OCI-LY1 (cell line): ENCODE measurements at regions not wholly inside any gene's neighbourhood (a gene's known extent, or its start where the extent isn't known, plus 50 kb on each side); places are given as distances from the start of the nearest gene placed in this dataset.

Experiments
- H2AFZ ChIP-seq: fragments of 200-600 bp; sonication (generic), shearing (Covaris generic); 2 replicates; pipeline ENCODE4 v1.6.0; 2014; ENCODE audit warnings: antibody characterized with exemption, mild to moderate bottlenecking, low read length
- H3F3A ChIP-seq: fragments of 200-600 bp; sonication (generic), shearing (Covaris generic); 2 replicates; pipeline ENCODE4 v1.6.0; 2014; ENCODE audit warnings: mild to moderate bottlenecking, antibody characterized with exemption, low read length, moderate library complexity; ENCODE audit not compliant: insufficient read depth
- H3K27ac ChIP-seq: fragments of 200-600 bp; sonication (generic); 2 replicates; pipeline ENCODE4 v1.5.1; 2014; ENCODE audit warnings: low read length, mixed run types, mild to moderate bottlenecking, low read depth; ENCODE audit not compliant: poor library complexity, severe bottlenecking
- H3K27me3 ChIP-seq: fragments of 200-600 bp; sonication (generic); 2 replicates; pipeline ENCODE4 v1.6.0; 2014; ENCODE audit warnings: antibody characterized with exemption, mild to moderate bottlenecking, low read length, moderate library complexity; ENCODE audit not compliant: insufficient read depth
- H3K36me3 ChIP-seq: fragments of 200-600 bp; sonication (generic); 2 replicates; pipeline ENCODE4 v1.6.1; 2014; ENCODE audit warnings: mild to moderate bottlenecking, antibody characterized with exemption, low read length, moderate library complexity, mixed read lengths; ENCODE audit not compliant: insufficient read depth
- H3K4me1 ChIP-seq: fragments of 200-600 bp; sonication (generic); 2 replicates; pipeline ENCODE4 v1.5.1; 2014; ENCODE audit warnings: mild to moderate bottlenecking, low read length, moderate library complexity; ENCODE audit not compliant: insufficient read depth, severe bottlenecking
- H3K4me2 ChIP-seq: fragments of 200-600 bp; sonication (generic), shearing (Covaris generic); 2 replicates; pipeline ENCODE4 v1.6.1; 2014; ENCODE audit warnings: low read length
- H3K4me3 ChIP-seq: fragments of 200-600 bp; sonication (generic); 2 replicates; pipeline ENCODE4 v1.5.1; 2014; ENCODE audit warnings: low read length, low read depth, mild to moderate bottlenecking, mixed read lengths; ENCODE audit not compliant: poor library complexity, severe bottlenecking
- H3K79me2 ChIP-seq: fragments of 200-600 bp; shearing (Covaris generic); 2 replicates; pipeline ENCODE4 v1.6.1; 2016; ENCODE audit warnings: mixed run types, low read length, mixed read lengths; ENCODE audit not compliant: insufficient read depth
- H3K9ac ChIP-seq: fragments of 200-600 bp; sonication (generic), shearing (Covaris generic); 2 replicates; pipeline ENCODE4 v1.6.1; 2014; ENCODE audit warnings: mild to moderate bottlenecking, low read length, mixed read lengths
- H3K9me2 ChIP-seq: fragments of 200-600 bp; sonication (generic), shearing (Covaris generic); 2 replicates; pipeline ENCODE4 v1.6.1; 2014; ENCODE audit warnings: low read depth, mild to moderate bottlenecking, low read length, mixed read lengths
- H3K9me3 ChIP-seq: fragments of 200-600 bp; shearing (Covaris generic); 2 replicates; pipeline ENCODE4 v1.6.1; 2014; ENCODE audit warnings: low read length, mixed read lengths
- H4K20me1 ChIP-seq: fragments of 200-600 bp; sonication (generic), shearing (Covaris generic); 2 replicates; pipeline ENCODE4 v1.6.0; 2016; ENCODE audit warnings: mild to moderate bottlenecking, low read length; ENCODE audit not compliant: insufficient read depth
- CTCF ChIP-seq: fragments of 200-600 bp; sonication (generic), shearing (Covaris generic); IDR thresholded peaks from 2 replicates; pipeline ENCODE4 v1.5.1; 2017; ENCODE audit warnings: mild to moderate bottlenecking, antibody characterized with exemption, low read length, moderate library complexity, mixed read lengths
- EZH2 ChIP-seq: fragments of 200-600 bp; sonication (generic), shearing (Covaris generic); IDR thresholded peaks from 2 replicates; pipeline ENCODE4 v1.8.0; 2017; ENCODE audit warnings: borderline replicate concordance, mixed run types, mild to moderate bottlenecking, antibody characterized with exemption, low read length, moderate library complexity, mixed read lengths

GRCh38 chrX:23610495-23610894, 56.8 kb upstream of the PRDX4 start:
- Histone ChIP-seq H3K27ac (no peak overlapping the region), H3K9ac (no peak overlapping the region), H3K4me2 (no peak overlapping the region), H3K9me3 (no peaks in the 10 kb centered on the region), H3K36me3 (no peaks in the 10 kb centered on the region), H3K27me3 (no peaks in the 10 kb centered on the region), H3K4me3 (no peak overlapping the region), H3K9me2 (no peaks in the 10 kb centered on the region), H3F3A (no peaks in the 10 kb centered on the region), H3K79me2 (no peaks in the 10 kb centered on the region), H4K20me1 (no peaks in the 10 kb centered on the region), H3K4me1 (no peaks in the 10 kb centered on the region), H2AFZ (no peak overlapping the region)
- TF ChIP-seq EZH2 (no peak), CTCF (no peak)

- no peaks in the 10 kb centered on the region for H3K4me1 ChIP-seq
- no peaks in the 10 kb centered on the region for H3K9me3 ChIP-seq
- H3K27ac ChIP-seq = no peak overlapping the region
- H3F3A ChIP-seq = no peaks in the 10 kb centered on the region
- no peaks in the 10 kb centered on the region for H3K36me3 ChIP-seq
- no peak overlapping the region for H3K4me2 ChIP-seq
- H3K9ac ChIP-seq = no peak overlapping the region
- H3K79me2 ChIP-seq = no peaks in the 10 kb centered on the region
- H3K9me2 ChIP-seq = no peaks in the 10 kb centered on the region
- H3K4me3 ChIP-seq = no peak overlapping the region
- H2AFZ ChIP-seq = no peak overlapping the region
- no peaks in the 10 kb centered on the region for H4K20me1 ChIP-seq
- no peak for TF ChIP-seq EZH2
- TF ChIP-seq CTCF = no peak
- no peaks in the 10 kb centered on the region for H3K27me3 ChIP-seq
These were observed 54.4 kb upstream of the PRDX4 start for GRCh38 chrX:23612846-23613245.

GRCh38 chrX:23616361-23616760, 50.9 kb upstream of the PRDX4 start:
- no peak overlapping the region for H3K27ac ChIP-seq
- H3K9me3 ChIP-seq = no peaks in the 10 kb centered on the region
- no peak overlapping the region for H3K9ac ChIP-seq
- no peaks in the 10 kb centered on the region for H3F3A ChIP-seq
- H3K36me3 ChIP-seq = no peaks in the 10 kb centered on the region
- no peak overlapping the region for H2AFZ ChIP-seq
- H3K79me2 ChIP-seq = no peaks in the 10 kb centered on the region
- TF ChIP-seq EZH2 (no peak), CTCF (peak; percentile 37)
- no peak overlapping the region for H3K4me2 ChIP-seq
- H3K4me3 ChIP-seq = no peak overlapping the region
- H3K27me3 ChIP-seq = no peaks in the 10 kb centered on the region
- no peaks in the 10 kb centered on the region for H3K4me1 ChIP-seq
- no peaks in the 10 kb centered on the region for H4K20me1 ChIP-seq
- no peaks in the 10 kb centered on the region for H3K9me2 ChIP-seq
